Stimulated activated CD4-positive, alpha-beta T cell treated with anti-CD3 and anti-CD28 coated beads, Interleukin-4, amount 100 ng/mL, for 4 hours (primary cell): ENCODE measurements at regions not wholly inside any gene's neighbourhood (a gene's known extent, or its start where the extent isn't known, plus 50 kb on each side); places are given as distances from the start of the nearest gene placed in this dataset.
"Not testable (repeated sequence)": the region's sequence is repeated elsewhere in the genome, so short reads cannot be mapped to it uniquely, and the experiment has no call there.

Experiments used
- DNase-seq, 2 experiments: peaks; one replicate each; pipeline ENCODE4 v3.0.0-alpha.2; 2020

GRCh38 chr4:10889819-10890218 lies 205.3 kb upstream of the CLNK start:
- DNase-seq = no peak

DNA sequence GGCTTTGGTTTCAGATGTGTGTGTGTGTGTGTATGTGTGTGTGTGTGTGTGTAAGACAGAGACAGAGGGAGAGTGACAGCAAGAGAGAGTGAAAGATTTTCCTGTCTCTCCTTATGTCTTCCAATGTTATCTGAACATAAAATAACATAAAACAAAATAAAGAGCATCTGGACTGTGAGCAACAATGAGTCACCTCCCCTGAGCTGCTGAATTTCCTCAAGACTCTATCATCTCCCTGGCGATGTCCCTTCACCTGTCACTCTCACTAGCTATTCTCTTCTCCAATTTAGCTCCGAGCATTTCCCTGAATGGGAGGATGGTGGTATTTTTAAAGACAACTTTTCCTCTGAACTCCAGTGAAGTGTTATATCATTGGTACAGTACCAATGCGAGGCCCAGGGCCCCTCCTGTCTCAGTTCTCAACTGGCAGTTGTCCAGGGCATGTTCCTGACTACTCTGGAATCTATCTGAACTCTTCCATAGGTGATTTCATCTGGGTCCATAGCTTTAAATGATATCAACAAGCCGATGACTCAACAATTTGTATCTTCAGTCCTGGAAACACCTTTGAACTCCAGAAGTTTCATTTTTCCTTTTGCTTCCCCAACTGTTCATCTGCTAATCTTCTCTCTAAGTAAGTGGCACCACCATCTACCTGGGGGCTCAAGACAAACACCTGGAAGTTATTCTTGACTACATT lies 195.0 kb upstream of the CLNK start:
- DNase-seq = no peak

- DNase-seq = no peak
Measured at GRCh38 chr4:10878861-10879260, 194.3 kb upstream of the CLNK start.

- DNase-seq = no peak
Measured at GRCh38 chr4:10877076-10877475, 192.5 kb upstream of the CLNK start.

GRCh38 chr4:10875144-10875799 lies 190.7 kb upstream of the CLNK start:
- no peak for DNase-seq

- DNase-seq = no peak
Measured at GRCh38 chr4:10873809-10874208, 189.2 kb upstream of the CLNK start.

- no peak for DNase-seq
Measured at GRCh38 chr4:10872833-10873517, 188.4 kb upstream of the CLNK start.

GRCh38 chr4:10866666-10867065 lies 182.1 kb upstream of the CLNK start:
- DNase-seq = no peak

DNA sequence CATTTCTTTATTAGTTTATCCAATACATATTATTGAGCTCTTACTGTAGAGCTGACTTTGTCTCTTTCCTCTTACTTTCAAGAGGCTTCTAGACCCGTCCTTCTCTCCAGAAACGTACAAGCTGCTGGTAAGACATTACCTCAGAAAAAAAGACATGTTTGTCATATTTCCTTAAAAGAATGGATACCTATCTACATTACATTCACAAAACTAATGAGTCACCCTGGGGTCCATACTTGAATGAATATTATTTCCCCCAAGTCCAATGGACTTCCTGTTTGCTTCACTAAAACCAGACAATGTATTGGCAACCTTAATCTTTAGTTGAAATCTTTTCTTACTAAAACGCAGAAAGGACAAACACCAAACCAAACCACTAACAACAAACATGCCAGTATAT lies 176.5 kb upstream of the CLNK start:
- DNase-seq = no peak

GRCh38 chr4:10856271-10856782 lies 171.8 kb upstream of the CLNK start:
- DNase-seq = no peak

- no peak for DNase-seq
Measured at GRCh38 chr4:10853196-10853595, 168.6 kb upstream of the CLNK start.

- DNase-seq = no peak
Measured at GRCh38 chr4:10841697-10842096, 157.1 kb upstream of the CLNK start.

DNA sequence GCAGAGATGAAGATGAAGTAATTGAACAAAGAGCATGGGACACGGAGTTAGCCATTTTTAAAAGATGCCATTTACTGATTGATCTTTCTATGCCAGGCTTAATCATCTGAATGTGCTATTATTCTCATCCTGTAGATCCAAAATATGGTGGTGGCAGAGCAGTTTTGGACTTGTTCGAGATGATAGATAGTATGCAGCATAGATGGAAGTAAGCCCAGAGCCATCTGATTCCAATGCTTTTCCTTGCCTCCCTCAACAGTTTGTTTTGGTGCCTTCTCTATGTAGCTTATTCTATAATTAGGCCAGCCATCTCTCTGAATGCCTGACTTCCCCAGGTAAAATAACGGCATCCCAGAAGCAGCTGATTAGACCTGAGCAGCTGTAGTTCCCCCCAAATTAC lies 152.6 kb upstream of the CLNK start:
- DNase-seq = no peak

DNA sequence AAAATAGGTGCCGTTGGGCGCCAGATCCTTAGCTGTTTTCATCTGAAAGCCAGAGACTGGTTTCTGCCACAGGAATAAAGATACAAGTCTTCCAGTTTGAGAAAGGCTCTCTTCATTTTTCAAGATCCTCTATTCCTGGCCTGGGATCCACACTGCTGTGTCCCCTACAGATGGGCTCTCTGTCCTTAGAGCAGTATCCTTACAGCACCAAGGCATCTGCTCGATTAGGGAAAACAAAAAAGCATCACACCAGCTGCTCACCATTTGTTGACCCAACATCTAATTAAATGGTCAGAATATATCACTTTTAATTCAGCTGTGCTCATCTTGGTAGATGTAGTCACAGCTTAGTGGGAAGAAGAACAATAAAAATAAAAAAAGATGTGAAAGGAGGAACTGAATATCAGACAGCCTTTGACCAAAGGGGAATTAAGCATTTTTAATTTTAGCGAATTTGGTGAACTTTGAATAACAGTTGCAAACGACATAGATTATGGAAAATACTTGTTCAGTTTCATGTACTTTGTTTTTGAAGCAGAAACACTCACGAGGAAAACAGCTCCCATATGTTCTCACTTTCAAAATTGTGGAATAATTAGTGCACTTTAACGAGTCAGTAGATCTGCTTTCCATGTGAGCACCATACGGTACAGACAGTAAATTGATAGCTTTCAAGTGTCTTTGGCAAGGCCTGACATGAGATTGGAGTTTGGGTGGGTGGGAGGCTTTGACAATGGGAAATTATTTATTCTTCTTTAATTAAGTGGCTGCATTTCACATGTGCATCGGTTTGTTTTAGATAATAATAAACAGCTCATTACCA lies 148.4 kb upstream of the CLNK start:
- DNase-seq = no peak

GRCh38 chr4:10831727-10832408 lies 147.3 kb upstream of the CLNK start:
- no peak for DNase-seq

- DNase-seq = not testable (repeated sequence)
Measured at GRCh38 chr4:10828918-10829538, 144.5 kb upstream of the CLNK start.

- DNase-seq = no peak
Measured at GRCh38 chr4:10821826-10822225, 137.3 kb upstream of the CLNK start.

- no peak for DNase-seq
Measured at GRCh38 chr4:10816571-10816970, 132.0 kb upstream of the CLNK start.

DNA sequence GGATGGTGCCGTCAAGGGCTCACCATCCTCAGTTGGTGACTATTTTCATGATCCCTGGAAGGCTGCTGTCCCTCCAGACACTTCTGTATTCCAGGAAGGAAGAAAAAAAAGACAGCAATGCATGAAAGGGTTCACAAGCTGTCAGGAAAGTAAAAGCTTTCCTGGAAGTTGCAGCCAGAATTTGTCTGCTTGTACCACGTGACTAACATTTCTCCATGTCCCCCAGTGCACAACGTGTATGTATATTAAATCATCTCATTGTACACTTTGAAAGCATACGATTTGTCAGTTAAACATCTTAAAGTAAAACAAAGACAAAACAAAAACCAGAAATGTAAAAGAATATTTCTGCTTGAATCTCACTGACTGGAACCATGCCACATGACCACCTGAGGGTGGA lies 127.4 kb upstream of the CLNK start:
- no peak for DNase-seq

- no peak for DNase-seq
Measured at GRCh38 chr4:10810411-10810810, 125.8 kb upstream of the CLNK start.

GRCh38 chr4:10809905-10810304 lies 125.3 kb upstream of the CLNK start:
- no peak for DNase-seq

DNA sequence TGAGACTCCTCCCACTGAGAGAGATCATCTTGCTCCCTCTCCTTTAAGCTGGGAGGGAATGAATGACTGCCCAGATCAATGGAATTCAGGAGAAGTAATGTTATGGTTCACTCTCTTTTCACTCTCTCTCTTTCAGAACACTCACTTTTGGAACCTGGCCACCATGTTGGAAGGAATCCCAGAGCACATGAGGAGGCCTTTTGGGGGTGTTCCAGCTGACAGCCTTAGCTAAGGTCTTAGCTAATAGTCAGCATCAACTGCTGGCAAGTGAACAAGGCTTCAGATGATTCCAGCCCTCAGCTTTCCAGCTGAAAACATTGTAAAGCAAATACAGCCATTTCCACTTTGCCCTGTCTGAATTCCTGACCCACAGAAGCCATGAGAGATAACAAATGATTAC lies 124.0 kb upstream of the CLNK start:
- DNase-seq = no peak
